Right renal pelvis (tissue), 4 donors: ENCODE measurements at regions not wholly inside any gene's neighbourhood (a gene's known extent, or its start where the extent isn't known, plus 50 kb on each side); places are given as distances from the start of the nearest gene placed in this dataset.

Source experiments
- DNase-seq, 4 donors: peaks; one replicate each; pipeline ENCODE4 v3.0.0-alpha.2; 2013; ENCODE audit warnings: low read depth in 4 of 4, low spot score in 3 of 4, missing footprints in 1 of 4

GRCh38 chr4:133776503-133776902, 425.1 kb downstream of the PABPC4L start:
- DNase-seq = no peak

GRCh38 chr4:133775881-133776280, 425.7 kb downstream of the PABPC4L start:
- no peak for DNase-seq

GRCh38 chr4:133775469-133775868, 426.1 kb downstream of the PABPC4L start:
- no peak for DNase-seq

GRCh38 chr4:133759428-133759827, 442.2 kb downstream of the PABPC4L start:
- DNase-seq = no peak

GRCh38 chr4:133741766-133742165, 459.8 kb downstream of the PABPC4L start:
- DNase-seq = no peak

GRCh38 chr4:133720001-133720400, 481.6 kb downstream of the PABPC4L start:
- no peak for DNase-seq

GRCh38 chr4:133719098-133719497, 482.5 kb downstream of the PABPC4L start:
- no peak for DNase-seq

GRCh38 chr4:133714211-133714610, 487.4 kb downstream of the PABPC4L start:
- DNase-seq = no peak

GRCh38 chr4:133713340-133713739, 488.2 kb downstream of the PABPC4L start:
- DNase-seq = no peak

GRCh38 chr4:133711817-133712216, 489.8 kb downstream of the PABPC4L start:
- DNase-seq = no peak

GRCh38 chr4:133694416-133694815, 507.2 kb downstream of the PABPC4L start:
- DNase-seq = no peak

- no peak for DNase-seq
Observed at GRCh38 chr4:133683967-133684366, 517.6 kb downstream of the PABPC4L start.

GRCh38 chr4:133668061-133668851, 519.2 kb downstream of the PCDH10 start:
- DNase-seq = no peak

- no peak for DNase-seq
Observed at GRCh38 chr4:133647206-133647605, 498.1 kb downstream of the PCDH10 start.

- no peak for DNase-seq
Observed at GRCh38 chr4:133641191-133641590, 492.1 kb downstream of the PCDH10 start.

- DNase-seq = no peak
Observed at GRCh38 chr4:133638751-133639150, 489.7 kb downstream of the PCDH10 start.

- no peak for DNase-seq
Observed at GRCh38 chr4:133637161-133637560, 488.1 kb downstream of the PCDH10 start.

GRCh38 chr4:133624744-133625143, 475.6 kb downstream of the PCDH10 start:
- no peak for DNase-seq

GRCh38 chr4:133623847-133624246, 474.8 kb downstream of the PCDH10 start:
- DNase-seq = no peak

- no peak for DNase-seq
Observed at GRCh38 chr4:133621628-133622027, 472.5 kb downstream of the PCDH10 start.

- DNase-seq = no peak
Observed at GRCh38 chr4:133620555-133620954, 471.5 kb downstream of the PCDH10 start.

- no peak for DNase-seq
Observed at GRCh38 chr4:133618963-133619362, 469.9 kb downstream of the PCDH10 start.

- no peak for DNase-seq
Observed at GRCh38 chr4:133600008-133600407, 450.9 kb downstream of the PCDH10 start.
